ENCODE measurements at regions not wholly inside any gene's neighbourhood (a gene's known extent, or its start where the extent isn't known, plus 50 kb on each side); places are given as distances from the start of the nearest gene placed in this dataset.

GRCh38 chr10:29881336-29881771 is 178.0 kb downstream of the JCAD start:
- TF ChIP-seq EZH2 (IDR thresholded peaks at IDR 0.05; ENCODE audit: insufficient read depth, poor library complexity, severe bottlenecking) (no peak), EZH2phosphoT487 (IDR thresholded peaks at IDR 0.05; ENCODE audit: insufficient read depth, low read depth) (no peak)

Data from GM23248 (cell line).